ENCODE measurements at regions not wholly inside any gene's neighbourhood (a gene's known extent, or its start where the extent isn't known, plus 50 kb on each side); places are given as distances from the start of the nearest gene placed in this dataset.

- H3K36me3 ChIP-seq (ENCODE audit: control insufficient read depth in 4 of 4, insufficient read depth in 4 of 4, low read length in 4 of 4), result no peaks in the 10 kb centered on the region
- peak overlapping the region in 1 of 2 donors; percentile 68 for H3K9ac ChIP-seq (ENCODE audit: insufficient read depth in 1 of 2, low read length in 2 of 2)
- DNase-seq (peak; percentile 84 to 96 (median 96)), ATAC-seq (ENCODE audit: insufficient read depth, low FRiP score) (peak; percentile 85)
- TF ChIP-seq, protein P1, sequence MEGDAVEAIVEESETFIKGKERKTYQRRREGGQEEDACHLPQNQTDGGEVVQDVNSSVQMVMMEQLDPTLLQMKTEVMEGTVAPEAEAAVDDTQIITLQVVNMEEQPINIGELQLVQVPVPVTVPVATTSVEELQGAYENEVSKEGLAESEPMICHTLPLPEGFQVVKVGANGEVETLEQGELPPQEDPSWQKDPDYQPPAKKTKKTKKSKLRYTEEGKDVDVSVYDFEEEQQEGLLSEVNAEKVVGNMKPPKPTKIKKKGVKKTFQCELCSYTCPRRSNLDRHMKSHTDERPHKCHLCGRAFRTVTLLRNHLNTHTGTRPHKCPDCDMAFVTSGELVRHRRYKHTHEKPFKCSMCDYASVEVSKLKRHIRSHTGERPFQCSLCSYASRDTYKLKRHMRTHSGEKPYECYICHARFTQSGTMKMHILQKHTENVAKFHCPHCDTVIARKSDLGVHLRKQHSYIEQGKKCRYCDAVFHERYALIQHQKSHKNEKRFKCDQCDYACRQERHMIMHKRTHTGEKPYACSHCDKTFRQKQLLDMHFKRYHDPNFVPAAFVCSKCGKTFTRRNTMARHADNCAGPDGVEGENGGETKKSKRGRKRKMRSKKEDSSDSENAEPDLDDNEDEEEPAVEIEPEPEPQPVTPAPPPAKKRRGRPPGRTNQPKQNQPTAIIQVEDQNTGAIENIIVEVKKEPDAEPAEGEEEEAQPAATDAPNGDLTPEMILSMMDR (IDR thresholded peaks at IDR 0.05; ENCODE audit: control extremely low read depth, extremely low read depth), result no peak
- 56 to 79% methylated on average over 8 of the region's 8 CpGs for WGBS, 2 donors
- H3K9me3 ChIP-seq (ENCODE audit: control insufficient read depth in 4 of 4, insufficient read depth in 3 of 4, low read length in 3 of 4), result peaks cover 0 to 4% (median 0%) of the 10 kb centered on the region in 4 donors
- peaks cover 0 to 42% (median 7%) of the 10 kb centered on the region in 5 donors for H3K4me1 ChIP-seq (ENCODE audit: control insufficient read depth in 5 of 5, insufficient read depth in 5 of 5, low read length in 5 of 5)
- peak overlapping the region; percentile 46 to 89 for H3K27ac ChIP-seq (ENCODE audit: low read depth in 1 of 2, low read length in 1 of 2)
- no peaks in the 10 kb centered on the region for H3K27me3 ChIP-seq (ENCODE audit: control insufficient read depth in 3 of 3, insufficient read depth in 3 of 3, low read length in 2 of 3)
- no peak overlapping the region for H3K4me3 ChIP-seq
These were observed 88.7 kb downstream of the AXIN2 start for GRCh38 chr17:65472666-65473309.

DNA sequence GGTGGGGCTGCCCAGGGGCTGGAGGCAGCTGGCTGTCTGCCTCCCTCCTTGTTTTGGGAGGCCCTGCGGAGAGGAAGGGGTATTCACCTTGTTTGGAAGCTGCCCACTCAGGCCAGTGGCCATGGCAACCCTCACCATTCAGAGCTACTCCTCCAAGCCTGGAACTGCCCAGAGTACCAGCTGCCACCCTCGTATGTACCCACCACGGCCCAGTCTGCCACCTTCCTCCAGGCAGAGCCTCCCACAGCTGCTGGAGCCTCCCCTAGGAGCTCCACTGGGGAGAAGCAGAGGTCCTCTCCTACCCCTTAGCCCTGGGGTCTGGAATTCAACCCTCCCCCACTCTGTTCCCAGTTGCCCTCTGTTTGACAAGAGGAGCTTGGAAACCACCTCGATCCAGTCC is 90.7 kb downstream of the AXIN2 start:
- TF ChIP-seq, protein P1 (IDR thresholded peaks at IDR 0.05; ENCODE audit: control extremely low read depth, extremely low read depth), result no peak
- WGBS, 2 donors, result 75 to 82% methylated on average over 4 of the region's 4 CpGs
- DNase-seq (no peak), ATAC-seq (ENCODE audit: insufficient read depth, low FRiP score) (no peak)
- no peak overlapping the region for H3K4me3 ChIP-seq
- H3K27me3 ChIP-seq (ENCODE audit: control insufficient read depth in 3 of 3, insufficient read depth in 3 of 3, low read length in 2 of 3), result no peaks in the 10 kb centered on the region
- no peak overlapping the region for H3K9ac ChIP-seq (ENCODE audit: insufficient read depth in 1 of 2, low read length in 2 of 2)
- peak overlapping the region in 1 of 2 donors; percentile 12 for H3K27ac ChIP-seq (ENCODE audit: low read depth in 1 of 2, low read length in 1 of 2)
- H3K4me1 ChIP-seq (ENCODE audit: control insufficient read depth in 5 of 5, insufficient read depth in 5 of 5, low read length in 5 of 5), result peaks cover 0 to 42% (median 6%) of the 10 kb centered on the region in 5 donors
- H3K36me3 ChIP-seq (ENCODE audit: control insufficient read depth in 4 of 4, insufficient read depth in 4 of 4, low read length in 4 of 4), result no peaks in the 10 kb centered on the region
- H3K9me3 ChIP-seq (ENCODE audit: control insufficient read depth in 4 of 4, insufficient read depth in 3 of 4, low read length in 3 of 4), result peaks cover 0 to 2% (median 0%) of the 10 kb centered on the region in 4 donors

DNA sequence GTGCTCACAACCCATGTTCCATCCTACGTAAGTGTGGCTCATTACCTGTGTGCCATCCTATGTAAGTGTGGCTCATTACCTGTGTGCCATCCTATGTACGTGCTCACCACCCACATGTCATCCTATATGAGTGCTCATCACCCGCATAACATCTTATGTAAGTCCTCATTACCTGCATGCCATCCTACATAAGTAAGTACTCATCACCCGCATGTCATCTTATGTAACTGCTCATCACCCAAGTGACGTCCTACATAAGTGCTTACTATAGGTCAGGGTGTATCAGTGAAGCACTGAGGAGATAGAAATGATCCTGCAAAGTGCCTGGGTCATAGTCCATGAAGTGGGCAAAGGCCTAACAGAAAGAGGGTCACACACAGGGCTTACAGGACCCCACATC is 93.1 kb downstream of the AXIN2 start:
- TF ChIP-seq, protein P1 (IDR thresholded peaks at IDR 0.05; ENCODE audit: control extremely low read depth, extremely low read depth), result no peak
- WGBS, 2 donors, result 96 to 97% methylated on average over 5 of the region's 5 CpGs
- Histone ChIP-seq H3K9me3 (ENCODE audit: control insufficient read depth in 4 of 4, insufficient read depth in 3 of 4, low read length in 3 of 4) (peaks cover 0 to 2% (median 0%) of the 10 kb centered on the region in 4 donors), H3K36me3 (ENCODE audit: control insufficient read depth in 4 of 4, insufficient read depth in 4 of 4, low read length in 4 of 4) (no peaks in the 10 kb centered on the region), H3K4me1 (ENCODE audit: control insufficient read depth in 5 of 5, insufficient read depth in 5 of 5, low read length in 5 of 5) (peaks cover 0 to 28% (median 8%) of the 10 kb centered on the region in 5 donors), H3K4me3 (no peak overlapping the region), H3K27me3 (ENCODE audit: control insufficient read depth in 3 of 3, insufficient read depth in 3 of 3, low read length in 2 of 3) (no peaks in the 10 kb centered on the region), H3K9ac (ENCODE audit: insufficient read depth in 1 of 2, low read length in 2 of 2) (no peak overlapping the region), H3K27ac (ENCODE audit: low read depth in 1 of 2, low read length in 1 of 2) (no peak overlapping the region)
- DNase-seq (no peak), ATAC-seq (ENCODE audit: insufficient read depth, low FRiP score) (no peak)

Measured in lung (tissue), 11 donors.